ENCODE measurements at regions not wholly inside any gene's neighbourhood (a gene's known extent, or its start where the extent isn't known, plus 50 kb on each side); places are given as distances from the start of the nearest gene placed in this dataset.

DNA sequence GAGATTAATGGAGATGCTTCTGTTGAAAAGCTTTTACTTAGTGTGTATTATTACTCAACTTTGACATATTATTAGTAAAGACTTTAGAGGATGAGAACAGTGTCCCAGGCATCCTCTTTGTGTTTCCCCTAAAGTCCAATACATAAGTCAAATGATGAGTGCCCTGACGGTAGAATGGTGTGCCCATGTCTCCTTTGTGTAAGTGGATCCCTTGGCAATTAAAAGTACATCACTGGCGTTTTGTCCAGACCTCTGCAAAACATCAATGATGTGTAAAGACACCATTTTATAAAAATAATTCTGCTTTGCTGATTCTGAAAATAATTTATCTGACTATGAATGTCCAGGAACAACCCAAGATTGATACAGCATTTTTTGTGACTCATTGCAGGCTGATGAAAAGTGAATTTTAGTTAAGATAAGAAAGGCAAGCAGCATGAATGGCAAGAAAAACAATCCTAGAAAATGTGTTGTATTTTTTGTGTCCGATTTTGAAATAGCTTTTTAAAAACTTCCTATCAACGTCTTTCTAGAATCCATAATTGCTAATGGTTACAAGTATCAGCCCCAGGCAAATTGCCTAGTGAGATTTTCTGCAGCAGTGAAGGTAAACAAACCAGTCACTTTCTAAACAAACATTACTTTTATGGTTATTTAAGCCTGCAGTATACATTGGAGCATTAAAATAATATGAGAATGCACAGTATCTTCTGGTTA is 251.5 kb downstream of the PTPRC start:
- ATAC-seq: no peak
- intact Hi-C loops (cut with DNase I; ENCODE audit: low total_unique reads): no loop called here

DNA sequence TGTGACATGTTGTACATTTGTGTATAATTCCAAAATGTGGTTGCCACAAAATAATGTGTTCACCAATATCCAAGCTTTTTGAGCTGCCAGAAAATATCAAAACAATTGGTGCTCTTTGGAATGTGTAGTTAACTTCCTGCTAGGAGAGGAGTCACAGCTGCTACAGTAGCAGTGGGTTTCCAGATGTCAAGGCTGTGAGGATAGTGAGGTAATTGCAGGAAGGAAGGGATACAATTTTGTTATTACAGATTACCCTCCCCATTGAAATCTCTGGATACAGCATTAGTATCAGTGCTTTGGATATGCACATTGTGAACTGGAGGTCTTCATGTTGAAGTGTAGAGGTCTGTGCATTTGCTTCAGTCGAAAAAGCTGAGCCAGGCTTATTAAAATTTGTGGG is 253.2 kb downstream of the PTPRC start:
- DNase-seq: no peak
- no peak overlapping the region for H3K4me3 ChIP-seq
- peaks cover 0 to 6% of the 10 kb centered on the region in 2 donors for H3K4me1 ChIP-seq
- no peaks in the 10 kb centered on the region for H3K36me3 ChIP-seq
- H3K27ac ChIP-seq: no peak overlapping the region
- no peaks in the 10 kb centered on the region for H3K27me3 ChIP-seq
- intact Hi-C loops (cut with DNase I; ENCODE audit: low total_unique reads) (no loop called here), in situ Hi-C loops (cut with MboI; ENCODE audit: low sequenced_read_pairs in 4 of 4) (no loop called here)
- H3K9me3 ChIP-seq: no peaks in the 10 kb centered on the region
- ATAC-seq: no peak
- TF ChIP-seq, protein P1, sequence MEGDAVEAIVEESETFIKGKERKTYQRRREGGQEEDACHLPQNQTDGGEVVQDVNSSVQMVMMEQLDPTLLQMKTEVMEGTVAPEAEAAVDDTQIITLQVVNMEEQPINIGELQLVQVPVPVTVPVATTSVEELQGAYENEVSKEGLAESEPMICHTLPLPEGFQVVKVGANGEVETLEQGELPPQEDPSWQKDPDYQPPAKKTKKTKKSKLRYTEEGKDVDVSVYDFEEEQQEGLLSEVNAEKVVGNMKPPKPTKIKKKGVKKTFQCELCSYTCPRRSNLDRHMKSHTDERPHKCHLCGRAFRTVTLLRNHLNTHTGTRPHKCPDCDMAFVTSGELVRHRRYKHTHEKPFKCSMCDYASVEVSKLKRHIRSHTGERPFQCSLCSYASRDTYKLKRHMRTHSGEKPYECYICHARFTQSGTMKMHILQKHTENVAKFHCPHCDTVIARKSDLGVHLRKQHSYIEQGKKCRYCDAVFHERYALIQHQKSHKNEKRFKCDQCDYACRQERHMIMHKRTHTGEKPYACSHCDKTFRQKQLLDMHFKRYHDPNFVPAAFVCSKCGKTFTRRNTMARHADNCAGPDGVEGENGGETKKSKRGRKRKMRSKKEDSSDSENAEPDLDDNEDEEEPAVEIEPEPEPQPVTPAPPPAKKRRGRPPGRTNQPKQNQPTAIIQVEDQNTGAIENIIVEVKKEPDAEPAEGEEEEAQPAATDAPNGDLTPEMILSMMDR (IDR thresholded peaks at IDR 0.05 in 4 of 5, conservative IDR thresholded peaks at IDR 0.05 in 1 of 5): no peak
- TF ChIP-seq POLR2A (IDR thresholded peaks at IDR 0.05): no peak

More for the DNA sequence above, 251.5 kb downstream of the PTPRC start:
- DNase-seq: no peak
- Histone ChIP-seq H3K27me3 (no peaks in the 10 kb centered on the region), H3K4me1 (peaks cover 0 to 6% of the 10 kb centered on the region in 2 donors), H3K4me3 (no peak overlapping the region), H3K27ac (no peak overlapping the region), H3K36me3 (no peaks in the 10 kb centered on the region), H3K9me3 (no peaks in the 10 kb centered on the region)
- in situ Hi-C loops (cut with MboI; ENCODE audit: low sequenced_read_pairs in 4 of 4): no loop called here
- TF ChIP-seq, protein P1 (IDR thresholded peaks at IDR 0.05 in 4 of 5, conservative IDR thresholded peaks at IDR 0.05 in 1 of 5): no peak
- TF ChIP-seq POLR2A (IDR thresholded peaks at IDR 0.05): no peak

DNA sequence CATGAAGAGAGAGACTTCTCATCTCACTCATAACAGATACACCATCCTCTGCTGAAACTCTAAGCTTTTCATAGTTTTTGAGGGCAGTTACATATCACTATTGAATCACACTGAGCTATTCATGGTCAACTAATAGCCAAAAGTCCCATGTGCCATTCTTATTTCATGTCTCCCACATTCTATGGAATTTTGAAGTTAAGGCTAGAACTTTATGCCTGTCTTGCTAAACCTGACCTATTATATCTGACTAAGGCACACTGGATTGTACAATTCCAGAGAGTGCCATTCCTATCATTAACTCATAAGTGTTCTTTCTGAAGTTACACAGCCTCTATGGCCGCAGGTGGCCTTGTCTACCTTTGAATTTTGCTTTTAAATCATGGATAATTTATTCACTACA is 254.3 kb downstream of the PTPRC start:
- DNase-seq (no peak), ATAC-seq (no peak)
- no peaks in the 10 kb centered on the region for H3K9me3 ChIP-seq
- H3K4me1 ChIP-seq: peaks cover 0 to 6% of the 10 kb centered on the region in 2 donors
- H3K27me3 ChIP-seq: no peaks in the 10 kb centered on the region
- H3K36me3 ChIP-seq: no peaks in the 10 kb centered on the region
- intact Hi-C loops (cut with DNase I; ENCODE audit: low total_unique reads): no loop called here
- no peak overlapping the region for H3K27ac ChIP-seq
- H3K4me3 ChIP-seq: no peak overlapping the region
- in situ Hi-C loops (cut with MboI; ENCODE audit: low sequenced_read_pairs in 4 of 4): no loop called here
- TF ChIP-seq POLR2A (IDR thresholded peaks at IDR 0.05): no peak
- TF ChIP-seq, protein P1 (IDR thresholded peaks at IDR 0.05 in 4 of 5, conservative IDR thresholded peaks at IDR 0.05 in 1 of 5): no peak

DNA sequence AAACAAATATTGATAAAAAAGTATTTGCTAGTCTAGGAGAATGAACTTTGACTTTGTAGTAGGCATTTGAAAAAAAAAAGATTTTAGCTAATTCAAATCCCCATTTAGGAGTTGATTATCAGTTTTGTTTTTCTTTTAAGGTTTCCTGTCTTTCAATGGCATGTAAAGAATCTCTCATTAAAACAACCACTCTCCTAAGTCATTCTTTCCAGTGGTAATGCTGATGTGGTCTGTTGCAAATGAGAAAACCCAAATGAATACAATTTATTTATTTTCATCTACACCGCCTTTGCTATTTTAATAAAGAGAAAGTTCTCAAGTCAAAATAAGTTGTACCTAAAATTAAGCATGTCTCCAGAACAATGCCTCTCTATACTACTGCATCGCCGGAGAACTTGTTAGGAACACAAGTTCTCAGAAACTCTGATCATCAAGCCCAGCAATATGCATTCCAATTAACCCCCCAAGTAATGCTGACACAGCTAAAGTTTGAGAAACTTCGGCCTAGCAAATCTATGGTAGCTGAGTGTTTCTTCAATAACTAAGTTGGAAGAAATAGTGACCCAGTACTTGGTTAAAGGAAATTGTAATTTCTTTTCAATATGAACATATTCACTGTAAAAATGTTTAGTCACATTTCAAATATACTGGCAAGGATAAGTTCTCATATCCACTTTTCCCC is 255.1 kb downstream of the PTPRC start:
- H3K27me3 ChIP-seq: no peaks in the 10 kb centered on the region
- DNase-seq (no peak), ATAC-seq (no peak)
- no peak overlapping the region for H3K4me3 ChIP-seq
- TF ChIP-seq POLR2A (IDR thresholded peaks at IDR 0.05): no peak
- TF ChIP-seq, protein P1 (IDR thresholded peaks at IDR 0.05 in 4 of 5, conservative IDR thresholded peaks at IDR 0.05 in 1 of 5): no peak
- peaks cover 0 to 6% of the 10 kb centered on the region in 2 donors for H3K4me1 ChIP-seq
- H3K36me3 ChIP-seq: no peaks in the 10 kb centered on the region
- H3K9me3 ChIP-seq: no peaks in the 10 kb centered on the region
- intact Hi-C loops (cut with DNase I; ENCODE audit: low total_unique reads): no loop called here
- in situ Hi-C loops (cut with MboI; ENCODE audit: low sequenced_read_pairs in 4 of 4): no loop called here
- H3K27ac ChIP-seq: no peak overlapping the region

Data from gastrocnemius medialis (tissue), 4 donors.